ENCODE measurements at regions not wholly inside any gene's neighbourhood (a gene's known extent, or its start where the extent isn't known, plus 50 kb on each side); places are given as distances from the start of the nearest gene placed in this dataset.

DNA sequence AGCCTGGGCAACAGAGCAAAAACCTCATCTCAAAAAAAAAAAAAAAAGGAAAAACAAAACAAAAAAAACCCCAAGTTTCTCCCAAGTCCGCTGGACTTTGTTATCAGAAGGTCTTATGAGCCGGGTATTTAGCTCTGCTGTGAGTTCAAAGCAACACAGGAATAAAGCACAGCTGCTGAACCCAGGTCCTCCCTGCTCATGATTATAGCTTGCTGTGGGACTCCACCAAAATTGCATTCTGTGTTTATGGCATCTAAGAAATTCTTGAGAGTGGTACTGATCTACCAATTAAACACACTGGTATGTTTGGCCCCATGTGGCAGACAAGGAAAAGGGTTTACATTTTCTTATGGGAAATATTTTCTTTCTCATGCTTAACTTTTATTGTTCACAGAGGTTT lies 93.6 kb upstream of the NEDD9 start:
- Histone ChIP-seq H3K4me1 (peaks cover 0 to 32% (median 9%) of the 10 kb centered on the region in 4 donors), H3K27me3 (no peaks in the 10 kb centered on the region), H3K4me3 (no peak overlapping the region), H3K27ac (no peak overlapping the region), H3K9me3 (no peaks in the 10 kb centered on the region), H3K36me3 (no peaks in the 10 kb centered on the region)
- 74 to 95% (median 90%) methylated on average over 2 of the region's 2 CpGs for WGBS, 5 donors
- TF ChIP-seq EP300 (IDR thresholded peaks at IDR 0.05): no peak
- no peak for TF ChIP-seq CTCF (IDR thresholded peaks at IDR 0.05)
- TF ChIP-seq POLR2AphosphoS5 (IDR thresholded peaks at IDR 0.05): no peak
- no peak for TF ChIP-seq POLR2A (IDR thresholded peaks at IDR 0.05)
- DNase-seq: no peak
- intact Hi-C loops (cut with DNase I; ENCODE audit: low total_unique reads): no loop called here

DNA sequence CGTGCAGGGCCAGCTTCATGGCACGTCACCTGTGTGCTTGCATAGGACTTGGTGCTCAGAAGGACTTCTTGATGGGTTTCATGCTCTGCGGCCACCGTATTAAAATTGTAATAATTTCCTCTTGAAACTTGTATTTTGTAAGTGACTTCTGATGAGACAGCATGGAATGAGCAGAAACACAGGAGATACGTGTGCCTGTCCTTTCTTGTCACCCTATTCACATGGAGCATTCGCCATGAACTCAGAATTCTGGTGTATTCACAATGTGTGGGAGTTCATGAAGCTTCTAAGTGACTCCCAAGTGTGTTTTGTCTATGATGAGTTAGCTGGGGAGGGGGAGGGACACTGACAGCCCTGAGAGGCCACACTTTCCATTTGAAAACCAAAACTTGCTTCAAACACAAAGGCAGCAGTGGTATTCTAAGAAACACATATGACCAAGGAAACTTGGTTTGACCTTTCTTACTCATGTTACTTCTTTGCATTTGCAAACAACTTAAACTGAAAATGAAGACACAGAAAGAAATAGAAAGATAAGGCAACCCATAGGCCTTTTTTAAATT lies 92.1 kb upstream of the NEDD9 start:
- Histone ChIP-seq H3K27me3 (no peaks in the 10 kb centered on the region), H3K9me3 (no peaks in the 10 kb centered on the region), H3K27ac (peak overlapping the region in 2 of 5 donors; percentile 21 to 66), H3K4me3 (no peak overlapping the region), H3K4me1 (peaks cover 0 to 18% (median under 1%) of the 10 kb centered on the region in 4 donors), H3K36me3 (no peaks in the 10 kb centered on the region)
- intact Hi-C loops (cut with DNase I; ENCODE audit: low total_unique reads): no loop called here
- no peak for TF ChIP-seq POLR2A (IDR thresholded peaks at IDR 0.05)
- 91 to 97% (median 95%) methylated on average over 6 of the region's 6 CpGs for WGBS, 5 donors
- no peak for DNase-seq

- Histone ChIP-seq H3K27me3 (no peaks in the 10 kb centered on the region), H3K27ac (peak overlapping the region in 2 of 5 donors; percentile 21 to 66), H3K9me3 (no peaks in the 10 kb centered on the region), H3K4me3 (no peak overlapping the region), H3K4me1 (peaks cover 0 to 23% (median 0%) of the 10 kb centered on the region in 4 donors), H3K36me3 (no peaks in the 10 kb centered on the region)
- TF ChIP-seq POLR2AphosphoS5 (IDR thresholded peaks at IDR 0.05): peak in 1 of 3 donors; percentile 15
- no peak for TF ChIP-seq EP300 (IDR thresholded peaks at IDR 0.05)
- no peak for TF ChIP-seq POLR2A (IDR thresholded peaks at IDR 0.05)
- no peak for TF ChIP-seq CTCF (IDR thresholded peaks at IDR 0.05)
- DNase-seq: peak in 1 of 2 donors; percentile 40
- intact Hi-C loops (cut with DNase I; ENCODE audit: low total_unique reads): no loop called here
- 89 to 97% (median 90%) methylated on average over 16 of the region's 16 CpGs for WGBS, 5 donors
These were observed 91.4 kb upstream of the NEDD9 start for GRCh38 chr6:11323666-11324452.

GRCh38 chr6:11322252-11322885 lies 89.9 kb upstream of the NEDD9 start:
- peaks cover 0 to 37% (median 7%) of the 10 kb centered on the region in 4 donors for H3K4me1 ChIP-seq
- DNase-seq: no peak
- no peaks in the 10 kb centered on the region for H3K36me3 ChIP-seq
- H3K27me3 ChIP-seq: no peaks in the 10 kb centered on the region
- H3K27ac ChIP-seq: no peak overlapping the region
- intact Hi-C loops (cut with DNase I; ENCODE audit: low total_unique reads): no loop called here
- TF ChIP-seq POLR2A (IDR thresholded peaks at IDR 0.05) (no peak), POLR2AphosphoS5 (IDR thresholded peaks at IDR 0.05) (peak in 1 of 3 donors; percentile 34), EP300 (IDR thresholded peaks at IDR 0.05) (no peak)
- 44 to 60% (median 50%) methylated on average over 8 of the region's 8 CpGs for WGBS, 5 donors
- no peaks in the 10 kb centered on the region for H3K9me3 ChIP-seq
- no peak overlapping the region for H3K4me3 ChIP-seq

DNA sequence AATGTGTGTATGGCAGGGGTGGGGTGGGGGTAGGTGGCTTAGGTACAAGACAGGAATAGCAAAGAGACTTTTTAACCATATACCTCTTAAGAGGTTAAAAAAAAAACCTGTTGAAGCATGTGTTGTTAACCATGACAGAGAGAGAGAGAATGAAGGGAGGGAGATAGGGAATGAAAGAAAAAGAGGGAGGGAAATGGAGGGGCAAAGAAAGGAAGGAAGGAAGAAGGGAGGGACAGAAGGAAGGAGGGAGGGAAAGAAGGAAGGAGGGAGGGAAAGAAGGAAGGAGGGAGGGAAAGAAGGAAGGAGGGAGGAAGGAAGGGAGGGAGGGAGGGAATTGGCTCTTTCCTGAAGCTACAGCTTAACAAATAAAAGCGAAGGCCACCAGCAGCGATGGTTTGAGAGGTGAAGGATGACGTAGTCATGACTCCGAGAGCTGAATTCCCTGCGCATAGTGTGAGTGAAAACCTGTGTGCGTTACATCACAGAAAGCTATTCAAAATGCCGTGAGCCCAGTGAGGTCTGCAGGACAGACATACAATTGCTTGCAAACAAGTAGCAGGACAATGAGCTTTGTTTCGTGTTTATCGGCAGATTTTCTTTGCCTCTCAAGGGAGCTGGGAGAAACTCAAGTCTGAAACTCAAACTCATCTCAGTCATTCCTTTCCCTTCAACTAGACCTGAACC lies 88.6 kb upstream of the NEDD9 start:
- no peak for DNase-seq
- no peaks in the 10 kb centered on the region for H3K36me3 ChIP-seq
- intact Hi-C loops (cut with DNase I; ENCODE audit: low total_unique reads): no loop called here
- no peak overlapping the region for H3K4me3 ChIP-seq
- H3K27me3 ChIP-seq: no peaks in the 10 kb centered on the region
- WGBS, 5 donors: 79 to 94% (median 86%) methylated on average over 9 of the region's 9 CpGs
- H3K4me1 ChIP-seq: peaks cover 0 to 37% (median 7%) of the 10 kb centered on the region in 4 donors
- H3K27ac ChIP-seq: no peak overlapping the region
- H3K9me3 ChIP-seq: no peaks in the 10 kb centered on the region
- TF ChIP-seq EP300 (IDR thresholded peaks at IDR 0.05): no peak
- no peak for TF ChIP-seq POLR2A (IDR thresholded peaks at IDR 0.05)
- no peak for TF ChIP-seq CTCF (IDR thresholded peaks at IDR 0.05)
- no peak for TF ChIP-seq POLR2AphosphoS5 (IDR thresholded peaks at IDR 0.05)

Measured in stomach (tissue), 8 donors.